ENCODE measurements at regions not wholly inside any gene's neighbourhood (a gene's known extent, or its start where the extent isn't known, plus 50 kb on each side); places are given as distances from the start of the nearest gene placed in this dataset.

DNA sequence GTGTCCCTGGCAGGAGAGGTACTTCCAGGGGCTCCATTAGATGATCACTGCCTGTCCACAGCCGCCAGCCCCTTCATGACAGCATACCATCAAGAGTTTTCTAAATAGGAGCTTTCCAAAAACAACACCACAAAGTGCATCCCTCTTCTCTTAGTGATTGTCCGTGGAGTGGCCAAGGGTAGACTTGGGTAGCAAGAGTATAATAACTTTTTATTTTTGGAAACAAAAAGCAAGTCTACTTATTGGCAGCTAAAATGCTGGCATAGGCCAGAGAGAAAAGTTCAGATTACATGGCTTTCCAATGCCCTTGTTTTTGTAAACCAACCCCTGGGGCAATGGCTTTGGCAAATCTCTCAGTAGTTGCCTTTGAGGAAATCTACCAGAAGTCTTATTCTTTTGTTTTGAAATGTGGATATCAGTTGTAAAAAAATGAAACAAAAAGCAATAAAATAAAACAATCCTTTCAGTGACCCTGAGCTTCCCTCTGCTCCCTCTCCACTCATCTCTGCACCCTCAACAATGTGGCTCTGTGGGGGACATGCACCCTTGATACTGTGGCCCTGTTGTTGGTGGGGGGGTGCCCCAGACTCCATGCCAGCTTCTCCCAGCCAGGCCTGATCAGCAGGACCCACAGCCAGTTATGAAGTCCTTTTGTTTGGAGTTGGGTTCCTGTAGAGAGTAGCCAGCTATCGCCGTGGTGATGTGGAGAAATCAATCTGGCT lies 294.1 kb downstream of the DLEU7 start:
- no peaks in the 10 kb centered on the region for H3K27me3 ChIP-seq (replicated peaks in 1 of 2; ENCODE audit: control insufficient read depth in 2 of 2, extremely low read depth in 1 of 2, insufficient read depth in 2 of 2, low read length in 1 of 2)
- no peak overlapping the region for H3K4me3 Mint-ChIP-seq
- H3K36me3 ChIP-seq (ENCODE audit: control insufficient read depth in 2 of 2, extremely low read depth in 1 of 2, insufficient read depth in 1 of 2, low read length in 1 of 2), result no peaks in the 10 kb centered on the region
- no peak overlapping the region for H3K4me3 ChIP-seq (ENCODE audit: control insufficient read depth in 1 of 2, extremely low read depth in 1 of 2, low read length in 1 of 2)
- no CpG with 5 or more reads among the region's 4 CpGs for WGBS (ENCODE audit: insufficient coverage)
- no peak overlapping the region for H3K27ac Mint-ChIP-seq
- no peaks in the 10 kb centered on the region for H3K4me1 Mint-ChIP-seq
- DNase-seq, result no peak
- peaks cover 0 to 3% (median 0%) of the 10 kb centered on the region in 3 donors for H3K9me3 Mint-ChIP-seq
- peaks cover 0 to 4% of the 10 kb centered on the region in 2 donors for H3K27me3 Mint-ChIP-seq
- H3K4me1 ChIP-seq (ENCODE audit: control insufficient read depth in 1 of 2, extremely low read depth in 1 of 2, insufficient read depth in 2 of 2, low read length in 2 of 2), result no peaks in the 10 kb centered on the region
- H3K36me3 Mint-ChIP-seq, result no peaks in the 10 kb centered on the region
- no peak for ATAC-seq (replicated peaks in 1 of 4)
- POLR2A ChIA-PET, result interaction anchor here in 1 of 2 donors (0.8 kb wide), 1 partner anchor 543 kb away, joined by 3 read pairs; no protein-coding TSS in a partner anchor
- H3K9me3 ChIP-seq, result no peaks in the 10 kb centered on the region
- H3K27ac ChIP-seq (ENCODE audit: low read length), result no peak overlapping the region
- CTCF ChIA-PET, result no interaction called here

DNA sequence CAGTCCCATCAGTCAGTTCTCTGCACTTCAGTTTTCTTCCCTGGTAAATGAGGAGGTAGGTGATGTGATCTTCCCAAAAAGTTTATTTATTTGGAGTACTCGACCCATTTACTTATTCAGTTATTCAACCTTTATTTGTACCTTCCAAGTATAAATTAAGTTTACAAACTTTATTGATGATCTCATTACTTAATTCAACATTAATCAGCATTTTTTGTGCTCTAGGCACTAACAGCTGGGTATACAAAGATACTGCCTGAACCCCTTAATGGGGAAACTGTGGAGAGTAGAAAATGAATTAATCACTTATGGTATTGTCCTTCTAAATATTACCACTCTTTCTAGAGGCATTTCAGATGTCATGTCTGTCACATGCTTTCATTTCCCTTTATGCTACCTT lies 293.3 kb downstream of the DLEU7 start:
- Histone ChIP-seq H3K9me3 (no peaks in the 10 kb centered on the region), H3K4me1 (ENCODE audit: control insufficient read depth in 1 of 2, extremely low read depth in 1 of 2, insufficient read depth in 2 of 2, low read length in 2 of 2) (no peaks in the 10 kb centered on the region), H3K4me3 (ENCODE audit: control insufficient read depth in 1 of 2, extremely low read depth in 1 of 2, low read length in 1 of 2) (no peak overlapping the region), H3K36me3 (ENCODE audit: control insufficient read depth in 2 of 2, extremely low read depth in 1 of 2, insufficient read depth in 1 of 2, low read length in 1 of 2) (no peaks in the 10 kb centered on the region), H3K27me3 (replicated peaks in 1 of 2; ENCODE audit: control insufficient read depth in 2 of 2, extremely low read depth in 1 of 2, insufficient read depth in 2 of 2, low read length in 1 of 2) (no peaks in the 10 kb centered on the region), H3K27ac (ENCODE audit: low read length) (no peak overlapping the region)
- Mint-ChIP-seq H3K9me3 (peaks cover 0 to 3% (median 0%) of the 10 kb centered on the region in 3 donors), H3K4me1 (no peaks in the 10 kb centered on the region), H3K27ac (no peak overlapping the region), H3K36me3 (no peaks in the 10 kb centered on the region), H3K4me3 (no peak overlapping the region), H3K27me3 (peaks cover 0 to 4% of the 10 kb centered on the region in 2 donors)
- WGBS (ENCODE audit: insufficient coverage), result no CpG with 5 or more reads among the region's 1 CpG
- CTCF ChIA-PET, result no interaction called here
- POLR2A ChIA-PET, result no interaction called here
- DNase-seq, result no peak
- no peak for ATAC-seq (replicated peaks in 1 of 4)

DNA sequence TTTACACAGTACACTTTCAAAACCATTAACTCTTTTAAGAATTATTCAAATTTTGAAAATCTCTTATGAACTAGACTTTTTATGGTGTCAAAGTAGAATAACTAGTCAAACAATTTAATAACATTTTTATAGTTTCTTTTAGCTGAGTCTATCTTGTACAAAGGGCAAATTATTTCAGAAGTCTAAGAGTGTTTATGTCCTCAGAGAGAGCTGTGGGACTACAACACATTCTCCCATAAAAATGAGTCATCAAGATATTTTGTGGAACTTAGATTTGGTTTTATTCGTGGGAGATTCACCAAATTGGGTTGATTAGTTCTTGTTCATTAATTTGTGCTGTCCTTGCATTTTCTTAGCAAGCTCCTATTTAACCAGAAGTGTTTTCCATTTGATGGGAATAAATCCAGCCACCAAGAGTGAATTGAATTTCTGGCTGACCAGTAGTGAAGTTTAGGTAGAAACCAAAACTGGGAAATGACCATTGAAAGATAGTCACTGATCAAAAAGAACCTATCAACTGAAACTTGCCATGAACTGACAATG lies 291.0 kb downstream of the DLEU7 start:
- Mint-ChIP-seq H3K36me3 (no peaks in the 10 kb centered on the region), H3K27me3 (peaks cover 0 to 4% of the 10 kb centered on the region in 2 donors), H3K4me3 (no peak overlapping the region), H3K27ac (no peak overlapping the region), H3K9me3 (peaks cover 0 to 8% (median 0%) of the 10 kb centered on the region in 3 donors), H3K4me1 (no peaks in the 10 kb centered on the region)
- ChIA-PET CTCF (interaction anchor here (0.5 to 1.5 kb wide), 2 partner anchors 10 to 248 kb away, joined by 3 read pairs; no protein-coding TSS in a partner anchor), POLR2A (interaction anchor here (0.6 to 0.9 kb wide), 2 partner anchors 18 to 128 kb away, joined by 3 read pairs; no protein-coding TSS in a partner anchor)
- Histone ChIP-seq H3K27me3 (replicated peaks in 1 of 2; ENCODE audit: control insufficient read depth in 2 of 2, extremely low read depth in 1 of 2, insufficient read depth in 2 of 2, low read length in 1 of 2) (no peaks in the 10 kb centered on the region), H3K9me3 (no peaks in the 10 kb centered on the region), H3K4me1 (ENCODE audit: control insufficient read depth in 1 of 2, extremely low read depth in 1 of 2, insufficient read depth in 2 of 2, low read length in 2 of 2) (no peaks in the 10 kb centered on the region), H3K4me3 (ENCODE audit: control insufficient read depth in 1 of 2, extremely low read depth in 1 of 2, low read length in 1 of 2) (no peak overlapping the region), H3K36me3 (ENCODE audit: control insufficient read depth in 2 of 2, extremely low read depth in 1 of 2, insufficient read depth in 1 of 2, low read length in 1 of 2) (no peaks in the 10 kb centered on the region), H3K27ac (ENCODE audit: low read length) (no peak overlapping the region)
- no CpG with 5 or more reads among the region's 1 CpG for whole genome bisulfite sequencing (ENCODE audit: insufficient coverage)
- ATAC-seq (replicated peaks in 1 of 4) (no peak), DNase-seq (no peak)

DNA sequence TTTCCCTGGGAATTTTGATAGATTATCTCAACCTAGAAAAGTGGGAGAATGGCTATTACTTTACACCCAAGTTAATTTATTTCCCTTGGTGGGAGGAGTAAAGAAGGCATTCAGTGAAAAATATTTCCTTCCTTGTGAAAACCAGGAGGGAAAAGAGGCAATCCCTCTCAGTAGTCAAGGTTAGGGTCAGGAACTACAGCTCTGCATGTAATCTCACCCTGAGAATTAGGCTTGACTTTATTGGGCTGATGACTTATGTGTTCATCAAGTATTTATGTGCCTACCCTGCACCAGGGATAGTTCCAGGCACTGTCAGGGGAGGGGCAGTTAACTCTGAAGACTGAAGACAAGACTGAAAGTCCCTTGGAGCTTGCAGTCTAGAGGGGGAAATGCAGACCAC lies 281.8 kb downstream of the DLEU7 start:
- ATAC-seq (replicated peaks in 1 of 4), result no peak
- Histone ChIP-seq H3K36me3 (ENCODE audit: control insufficient read depth in 2 of 2, extremely low read depth in 1 of 2, insufficient read depth in 1 of 2, low read length in 1 of 2) (no peaks in the 10 kb centered on the region), H3K27me3 (replicated peaks in 1 of 2; ENCODE audit: control insufficient read depth in 2 of 2, extremely low read depth in 1 of 2, insufficient read depth in 2 of 2, low read length in 1 of 2) (no peaks in the 10 kb centered on the region), H3K9me3 (no peaks in the 10 kb centered on the region), H3K4me3 (ENCODE audit: control insufficient read depth in 1 of 2, extremely low read depth in 1 of 2, low read length in 1 of 2) (no peak overlapping the region), H3K27ac (ENCODE audit: low read length) (no peak overlapping the region), H3K4me1 (ENCODE audit: control insufficient read depth in 1 of 2, extremely low read depth in 1 of 2, insufficient read depth in 2 of 2, low read length in 2 of 2) (no peaks in the 10 kb centered on the region)
- H3K27ac Mint-ChIP-seq, result no peak overlapping the region
- peaks cover 0 to 3% of the 10 kb centered on the region in 2 donors for H3K27me3 Mint-ChIP-seq
- no peaks in the 10 kb centered on the region for H3K4me1 Mint-ChIP-seq
- ChIA-PET CTCF (no interaction called here), POLR2A (no interaction called here)
- no peak overlapping the region for H3K4me3 Mint-ChIP-seq
- peaks cover 3 to 11% (median 8%) of the 10 kb centered on the region in 3 donors for H3K9me3 Mint-ChIP-seq
- no peak for DNase-seq
- peaks cover 3% of the 10 kb centered on the region for H3K36me3 Mint-ChIP-seq

DNA sequence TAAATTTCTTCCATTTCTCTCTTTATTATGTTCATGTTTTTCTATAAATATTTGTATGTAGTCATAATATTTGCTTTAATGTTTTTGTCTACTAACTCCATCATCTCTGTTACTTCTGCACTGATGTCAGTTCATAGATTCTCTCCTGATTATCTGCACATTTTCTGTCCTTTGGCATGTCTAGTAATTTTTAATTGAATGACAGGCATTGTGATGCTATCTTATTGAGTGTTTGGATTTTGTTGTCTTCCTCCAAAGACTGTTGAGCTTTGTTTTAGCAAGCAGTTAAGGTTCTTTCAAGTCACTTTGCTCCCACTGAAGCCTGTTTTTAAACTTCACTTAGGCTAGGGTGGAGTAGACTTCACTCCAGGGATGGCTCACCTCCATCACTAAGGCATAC lies 276.8 kb downstream of the DLEU7 start:
- H3K9me3 ChIP-seq, result no peaks in the 10 kb centered on the region
- peaks cover 5% of the 10 kb centered on the region for H3K36me3 Mint-ChIP-seq
- H3K27me3 Mint-ChIP-seq, result peaks cover 0 to 9% of the 10 kb centered on the region in 2 donors
- no peaks in the 10 kb centered on the region for H3K27me3 ChIP-seq (replicated peaks in 1 of 2; ENCODE audit: control insufficient read depth in 2 of 2, extremely low read depth in 1 of 2, insufficient read depth in 2 of 2, low read length in 1 of 2)
- no peaks in the 10 kb centered on the region for H3K4me1 Mint-ChIP-seq
- no peak for ATAC-seq (replicated peaks in 1 of 4)
- H3K4me1 ChIP-seq (ENCODE audit: control insufficient read depth in 1 of 2, extremely low read depth in 1 of 2, insufficient read depth in 2 of 2, low read length in 2 of 2), result no peaks in the 10 kb centered on the region
- no peak for DNase-seq
- no peak overlapping the region for H3K27ac ChIP-seq (ENCODE audit: low read length)
- no peak overlapping the region for H3K27ac Mint-ChIP-seq
- no peak overlapping the region for H3K4me3 Mint-ChIP-seq
- H3K4me3 ChIP-seq (ENCODE audit: control insufficient read depth in 1 of 2, extremely low read depth in 1 of 2, low read length in 1 of 2), result no peak overlapping the region
- ChIA-PET CTCF (no interaction called here), POLR2A (no interaction called here)
- peaks cover 9 to 27% (median 17%) of the 10 kb centered on the region in 3 donors for H3K9me3 Mint-ChIP-seq
- no peaks in the 10 kb centered on the region for H3K36me3 ChIP-seq (ENCODE audit: control insufficient read depth in 2 of 2, extremely low read depth in 1 of 2, insufficient read depth in 1 of 2, low read length in 1 of 2)

DNA sequence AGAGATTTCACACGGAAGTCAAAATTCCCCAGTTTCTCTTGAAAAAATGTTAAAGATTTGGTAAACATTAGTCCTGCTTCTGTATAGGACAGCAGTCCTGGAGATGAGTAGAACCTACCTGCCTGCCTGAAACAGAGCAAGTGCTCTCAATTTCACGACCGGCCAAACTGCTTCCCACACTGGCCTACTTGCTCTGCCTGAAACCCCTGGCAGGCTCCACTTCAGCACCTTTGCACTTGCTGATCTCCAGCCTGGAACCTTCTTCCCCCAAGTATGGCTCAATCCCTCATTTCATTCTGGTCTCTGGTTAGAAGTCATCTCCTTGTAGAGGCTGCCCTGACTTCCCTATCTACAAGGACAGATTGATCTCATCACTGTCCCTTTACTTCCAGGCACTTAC lies 271.4 kb downstream of the DLEU7 start:
- CTCF ChIA-PET, result no interaction called here
- 80% methylated on average over 1 of the region's 3 CpGs for WGBS (ENCODE audit: insufficient coverage)

More for the DNA sequence above, 271.4 kb downstream of the DLEU7 start:
- peaks cover 5% of the 10 kb centered on the region for H3K36me3 Mint-ChIP-seq
- no peak for DNase-seq
- Histone ChIP-seq H3K4me3 (ENCODE audit: control insufficient read depth in 1 of 2, extremely low read depth in 1 of 2, low read length in 1 of 2) (no peak overlapping the region), H3K36me3 (ENCODE audit: control insufficient read depth in 2 of 2, extremely low read depth in 1 of 2, insufficient read depth in 1 of 2, low read length in 1 of 2) (no peaks in the 10 kb centered on the region), H3K4me1 (ENCODE audit: control insufficient read depth in 1 of 2, extremely low read depth in 1 of 2, insufficient read depth in 2 of 2, low read length in 2 of 2) (no peaks in the 10 kb centered on the region), H3K27me3 (replicated peaks in 1 of 2; ENCODE audit: control insufficient read depth in 2 of 2, extremely low read depth in 1 of 2, insufficient read depth in 2 of 2, low read length in 1 of 2) (peaks cover 0 to 2% of the 10 kb centered on the region in 2 experiments), H3K27ac (ENCODE audit: low read length) (no peak overlapping the region), H3K9me3 (no peaks in the 10 kb centered on the region)
- POLR2A ChIA-PET, result no interaction called here
- no peak overlapping the region for H3K4me3 Mint-ChIP-seq
- peaks cover 0 to 8% of the 10 kb centered on the region in 2 donors for H3K27me3 Mint-ChIP-seq
- peaks cover 6 to 12% (median 11%) of the 10 kb centered on the region in 3 donors for H3K9me3 Mint-ChIP-seq
- peaks cover 0 to 3% (median 0%) of the 10 kb centered on the region in 3 donors for H3K4me1 Mint-ChIP-seq
- no peak for ATAC-seq (replicated peaks in 1 of 4)
- H3K27ac Mint-ChIP-seq, result no peak overlapping the region

All from T-cell (primary cell).